Naive thymus-derived CD8-positive, alpha-beta T cell (primary cell): ENCODE measurements at regions not wholly inside any gene's neighbourhood (a gene's known extent, or its start where the extent isn't known, plus 50 kb on each side); places are given as distances from the start of the nearest gene placed in this dataset.
"Not testable (repeated sequence)": the region's sequence is repeated elsewhere in the genome, so short reads cannot be mapped to it uniquely, and the experiment has no call there.

Experiments used
- ATAC-seq, 2 donors: fragments of 150-1000 bp; cut with Tn5 transposase in 1 of 2; sonication (Bioruptor Pico), chemical (Tn5 transposase) in 1 of 2; 1 replicate in 1 of 2; 2 replicates in 1 of 2; pipeline ENCODE4 v1.10.0; 2021; ENCODE audit warnings: mild to moderate bottlenecking in 2 of 2, moderate library complexity in 2 of 2
- POLR2A ChIA-PET: fragments of 350-600 bp; sonication (Branson Sonifier 250); formaldehyde crosslinking; loops from one replicate; lab custom pipeline; 2021; ENCODE audit warnings: antibody characterized with exemption; lab: Charles Lee
- DNase-seq, 10 donors: peaks; one replicate each; pipeline versions ENCODE4 v3.0.0 to v3.0.0-alpha.2; 2020 to 2022
- H3K27ac Mint-ChIP-seq, 10 donors: one replicate each; pipeline ENCODE4 v1.8.0; 2020 to 2022; ENCODE audit warnings: mild to moderate bottlenecking in 10 of 10, mixed read lengths in 10 of 10, moderate library complexity in 4 of 10, inconsistent platforms in 1 of 10
- H3K27me3 Mint-ChIP-seq, 5 donors: one replicate each; pipeline ENCODE4 v1.8.0; 2021 to 2022; ENCODE audit warnings: mixed read lengths in 5 of 5
- H3K36me3 Mint-ChIP-seq, 3 donors: one replicate each; pipeline ENCODE4 v1.8.0; 2020 to 2022; ENCODE audit warnings: mixed read lengths in 3 of 3, mild to moderate bottlenecking in 2 of 3, inconsistent platforms in 1 of 3
- H3K4me1 Mint-ChIP-seq, 4 donors: one replicate each; pipeline ENCODE4 v1.8.0; 2021 to 2022; ENCODE audit warnings: mixed read lengths in 4 of 4
- H3K4me3 Mint-ChIP-seq, 10 donors: one replicate each; pipeline ENCODE4 v1.8.0; 2020 to 2022; ENCODE audit warnings: mild to moderate bottlenecking in 10 of 10, mixed read lengths in 10 of 10, moderate library complexity in 6 of 10, inconsistent platforms in 1 of 10
- H3K9me3 Mint-ChIP-seq, 9 donors: one replicate each; pipeline ENCODE4 v1.8.0; 2020 to 2022; ENCODE audit warnings: mixed read lengths in 9 of 9, mild to moderate bottlenecking in 3 of 9, inconsistent platforms in 1 of 9, moderate library complexity in 1 of 9

- no peak overlapping the region for H3K4me3 Mint-ChIP-seq
- H3K36me3 Mint-ChIP-seq: no peaks in the 10 kb centered on the region
- peaks cover 0 to 3% (median 0%) of the 10 kb centered on the region in 9 donors for H3K9me3 Mint-ChIP-seq
- POLR2A ChIA-PET: no interaction called here
- DNase-seq (no peak), ATAC-seq (no peak)
- no peak overlapping the region for H3K27ac Mint-ChIP-seq
- H3K4me1 Mint-ChIP-seq: no peaks in the 10 kb centered on the region
- peaks cover 0 to 7% (median 2%) of the 10 kb centered on the region in 5 donors for H3K27me3 Mint-ChIP-seq
Observed at GRCh38 chr2:16386431-16386830, 279.2 kb downstream of the CYRIA start.

GRCh38 chr2:16386031-16386430, 279.6 kb downstream of the CYRIA start:
- Mint-ChIP-seq H3K9me3 (peaks cover 0 to 3% (median 0%) of the 10 kb centered on the region in 9 donors), H3K4me1 (no peaks in the 10 kb centered on the region), H3K4me3 (no peak overlapping the region), H3K36me3 (no peaks in the 10 kb centered on the region), H3K27ac (no peak overlapping the region), H3K27me3 (peaks cover 0 to 8% (median 0%) of the 10 kb centered on the region in 5 donors)
- ATAC-seq: no peak
- DNase-seq: no peak
- POLR2A ChIA-PET: no interaction called here

- peaks cover 0 to 3% (median 0%) of the 10 kb centered on the region in 9 donors for H3K9me3 Mint-ChIP-seq
- H3K4me3 Mint-ChIP-seq: no peak overlapping the region
- no peaks in the 10 kb centered on the region for H3K4me1 Mint-ChIP-seq
- DNase-seq (no peak), ATAC-seq (no peak)
- POLR2A ChIA-PET: no interaction called here
- H3K36me3 Mint-ChIP-seq: no peaks in the 10 kb centered on the region
- H3K27me3 Mint-ChIP-seq: peaks cover 0 to 8% (median 0%) of the 10 kb centered on the region in 5 donors
- H3K27ac Mint-ChIP-seq: no peak overlapping the region
Observed at GRCh38 chr2:16385341-16385740, 280.3 kb downstream of the CYRIA start.

- Mint-ChIP-seq H3K9me3 (peaks cover 0 to 3% (median 0%) of the 10 kb centered on the region in 9 donors), H3K27me3 (peaks cover 0 to 8% (median 1%) of the 10 kb centered on the region in 5 donors), H3K4me1 (no peaks in the 10 kb centered on the region), H3K36me3 (no peaks in the 10 kb centered on the region), H3K27ac (no peak overlapping the region), H3K4me3 (no peak overlapping the region)
- POLR2A ChIA-PET: no interaction called here
- no peak for DNase-seq
- no peak for ATAC-seq
Observed at GRCh38 chr2:16383411-16383810, 282.2 kb downstream of the CYRIA start.

GRCh38 chr2:16382451-16382850, 283.2 kb downstream of the CYRIA start:
- peaks cover 0 to 9% (median 3%) of the 10 kb centered on the region in 5 donors for H3K27me3 Mint-ChIP-seq
- H3K4me1 Mint-ChIP-seq: no peaks in the 10 kb centered on the region
- H3K4me3 Mint-ChIP-seq: no peak overlapping the region
- peaks cover 0 to 5% (median 0%) of the 10 kb centered on the region in 9 donors for H3K9me3 Mint-ChIP-seq
- H3K27ac Mint-ChIP-seq: no peak overlapping the region
- no peak for DNase-seq
- ATAC-seq: no peak
- no peaks in the 10 kb centered on the region for H3K36me3 Mint-ChIP-seq
- POLR2A ChIA-PET: no interaction called here

GRCh38 chr2:16381511-16381910, 284.1 kb downstream of the CYRIA start:
- no peak for DNase-seq
- H3K36me3 Mint-ChIP-seq: no peaks in the 10 kb centered on the region
- H3K4me3 Mint-ChIP-seq: no peak overlapping the region
- POLR2A ChIA-PET: no interaction called here
- H3K27me3 Mint-ChIP-seq: peaks cover 0 to 9% (median 2%) of the 10 kb centered on the region in 5 donors
- H3K27ac Mint-ChIP-seq: no peak overlapping the region
- peaks cover 0 to 5% (median 0%) of the 10 kb centered on the region in 9 donors for H3K9me3 Mint-ChIP-seq
- no peaks in the 10 kb centered on the region for H3K4me1 Mint-ChIP-seq
- no peak for ATAC-seq

GRCh38 chr2:16379901-16380300, 285.7 kb downstream of the CYRIA start:
- H3K4me3 Mint-ChIP-seq, H3K9me3 Mint-ChIP-seq, H3K27ac Mint-ChIP-seq, H3K27me3 Mint-ChIP-seq, POLR2A ChIA-PET, DNase-seq, H3K4me1 Mint-ChIP-seq, ATAC-seq, H3K36me3 Mint-ChIP-seq: not testable (repeated sequence)

GRCh38 chr2:16379061-16379460, 286.6 kb downstream of the CYRIA start:
- H3K27me3 Mint-ChIP-seq, H3K4me3 Mint-ChIP-seq, H3K27ac Mint-ChIP-seq, H3K9me3 Mint-ChIP-seq, H3K36me3 Mint-ChIP-seq, DNase-seq, H3K4me1 Mint-ChIP-seq, POLR2A ChIA-PET, ATAC-seq: not testable (repeated sequence)

GRCh38 chr2:16378031-16378430, 287.6 kb downstream of the CYRIA start:
- H3K4me1 Mint-ChIP-seq: no peaks in the 10 kb centered on the region
- H3K9me3 Mint-ChIP-seq: peaks cover 0 to 5% (median 0%) of the 10 kb centered on the region in 9 donors
- POLR2A ChIA-PET: no interaction called here
- H3K27ac Mint-ChIP-seq: no peak overlapping the region
- peaks cover 0 to 12% (median 1%) of the 10 kb centered on the region in 5 donors for H3K27me3 Mint-ChIP-seq
- H3K4me3 Mint-ChIP-seq: no peak overlapping the region
- no peak for ATAC-seq
- no peak for DNase-seq
- no peaks in the 10 kb centered on the region for H3K36me3 Mint-ChIP-seq

GRCh38 chr2:16375981-16376380, 289.7 kb downstream of the CYRIA start:
- no peak for DNase-seq
- no peak overlapping the region for H3K27ac Mint-ChIP-seq
- H3K4me3 Mint-ChIP-seq: no peak overlapping the region
- H3K36me3 Mint-ChIP-seq: no peaks in the 10 kb centered on the region
- peaks cover 0 to 8% (median 1%) of the 10 kb centered on the region in 5 donors for H3K27me3 Mint-ChIP-seq
- peaks cover 0 to 5% (median 0%) of the 10 kb centered on the region in 9 donors for H3K9me3 Mint-ChIP-seq
- POLR2A ChIA-PET: no interaction called here
- H3K4me1 Mint-ChIP-seq: no peaks in the 10 kb centered on the region
- no peak for ATAC-seq

- Mint-ChIP-seq H3K27ac (no peak overlapping the region), H3K4me3 (no peak overlapping the region), H3K36me3 (no peaks in the 10 kb centered on the region), H3K9me3 (peaks cover 0 to 5% (median 0%) of the 10 kb centered on the region in 9 donors), H3K4me1 (no peaks in the 10 kb centered on the region), H3K27me3 (peaks cover 0 to 8% (median 1%) of the 10 kb centered on the region in 5 donors)
- POLR2A ChIA-PET: no interaction called here
- no peak for DNase-seq
- ATAC-seq: no peak
Observed at GRCh38 chr2:16375351-16375750, 290.3 kb downstream of the CYRIA start.

- peaks cover 0 to 8% (median 1%) of the 10 kb centered on the region in 5 donors for H3K27me3 Mint-ChIP-seq
- no peak overlapping the region for H3K27ac Mint-ChIP-seq
- no peak overlapping the region for H3K4me3 Mint-ChIP-seq
- H3K9me3 Mint-ChIP-seq: peaks cover 0 to 5% (median 0%) of the 10 kb centered on the region in 9 donors
- no peaks in the 10 kb centered on the region for H3K4me1 Mint-ChIP-seq
- no peak for DNase-seq
- ATAC-seq: no peak
- no peaks in the 10 kb centered on the region for H3K36me3 Mint-ChIP-seq
- POLR2A ChIA-PET: no interaction called here
Observed at GRCh38 chr2:16374671-16375070, 291.0 kb downstream of the CYRIA start.

GRCh38 chr2:16373341-16373740, 292.3 kb downstream of the CYRIA start:
- Mint-ChIP-seq H3K36me3 (no peaks in the 10 kb centered on the region), H3K4me1 (no peaks in the 10 kb centered on the region), H3K27me3 (peaks cover 0 to 10% (median 1%) of the 10 kb centered on the region in 5 donors), H3K9me3 (peaks cover 0 to 5% (median 0%) of the 10 kb centered on the region in 9 donors), H3K27ac (no peak overlapping the region), H3K4me3 (no peak overlapping the region)
- POLR2A ChIA-PET: no interaction called here
- ATAC-seq: no peak
- no peak for DNase-seq

GRCh38 chr2:16371751-16372150, 293.9 kb downstream of the CYRIA start:
- ATAC-seq: no peak
- H3K4me3 Mint-ChIP-seq: no peak overlapping the region

More at GRCh38 chr2:16371751-16372150, 293.9 kb downstream of the CYRIA start:
- Mint-ChIP-seq H3K9me3 (no peaks in the 10 kb centered on the region), H3K27ac (no peak overlapping the region), H3K27me3 (peaks cover 0 to 6% (median 0%) of the 10 kb centered on the region in 5 donors), H3K36me3 (no peaks in the 10 kb centered on the region), H3K4me1 (no peaks in the 10 kb centered on the region)
- DNase-seq: no peak
- POLR2A ChIA-PET: no interaction called here
